ENCODE measurements at regions not wholly inside any gene's neighbourhood (a gene's known extent, or its start where the extent isn't known, plus 50 kb on each side); places are given as distances from the start of the nearest gene placed in this dataset.

- TF ChIP-seq, protein P1, sequence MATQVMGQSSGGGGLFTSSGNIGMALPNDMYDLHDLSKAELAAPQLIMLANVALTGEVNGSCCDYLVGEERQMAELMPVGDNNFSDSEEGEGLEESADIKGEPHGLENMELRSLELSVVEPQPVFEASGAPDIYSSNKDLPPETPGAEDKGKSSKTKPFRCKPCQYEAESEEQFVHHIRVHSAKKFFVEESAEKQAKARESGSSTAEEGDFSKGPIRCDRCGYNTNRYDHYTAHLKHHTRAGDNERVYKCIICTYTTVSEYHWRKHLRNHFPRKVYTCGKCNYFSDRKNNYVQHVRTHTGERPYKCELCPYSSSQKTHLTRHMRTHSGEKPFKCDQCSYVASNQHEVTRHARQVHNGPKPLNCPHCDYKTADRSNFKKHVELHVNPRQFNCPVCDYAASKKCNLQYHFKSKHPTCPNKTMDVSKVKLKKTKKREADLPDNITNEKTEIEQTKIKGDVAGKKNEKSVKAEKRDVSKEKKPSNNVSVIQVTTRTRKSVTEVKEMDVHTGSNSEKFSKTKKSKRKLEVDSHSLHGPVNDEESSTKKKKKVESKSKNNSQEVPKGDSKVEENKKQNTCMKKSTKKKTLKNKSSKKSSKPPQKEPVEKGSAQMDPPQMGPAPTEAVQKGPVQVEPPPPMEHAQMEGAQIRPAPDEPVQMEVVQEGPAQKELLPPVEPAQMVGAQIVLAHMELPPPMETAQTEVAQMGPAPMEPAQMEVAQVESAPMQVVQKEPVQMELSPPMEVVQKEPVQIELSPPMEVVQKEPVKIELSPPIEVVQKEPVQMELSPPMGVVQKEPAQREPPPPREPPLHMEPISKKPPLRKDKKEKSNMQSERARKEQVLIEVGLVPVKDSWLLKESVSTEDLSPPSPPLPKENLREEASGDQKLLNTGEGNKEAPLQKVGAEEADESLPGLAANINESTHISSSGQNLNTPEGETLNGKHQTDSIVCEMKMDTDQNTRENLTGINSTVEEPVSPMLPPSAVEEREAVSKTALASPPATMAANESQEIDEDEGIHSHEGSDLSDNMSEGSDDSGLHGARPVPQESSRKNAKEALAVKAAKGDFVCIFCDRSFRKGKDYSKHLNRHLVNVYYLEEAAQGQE (tag by site-specific recombination; IDR thresholded peaks at IDR 0.05): no peak
- TF ChIP-seq, protein P2, sequence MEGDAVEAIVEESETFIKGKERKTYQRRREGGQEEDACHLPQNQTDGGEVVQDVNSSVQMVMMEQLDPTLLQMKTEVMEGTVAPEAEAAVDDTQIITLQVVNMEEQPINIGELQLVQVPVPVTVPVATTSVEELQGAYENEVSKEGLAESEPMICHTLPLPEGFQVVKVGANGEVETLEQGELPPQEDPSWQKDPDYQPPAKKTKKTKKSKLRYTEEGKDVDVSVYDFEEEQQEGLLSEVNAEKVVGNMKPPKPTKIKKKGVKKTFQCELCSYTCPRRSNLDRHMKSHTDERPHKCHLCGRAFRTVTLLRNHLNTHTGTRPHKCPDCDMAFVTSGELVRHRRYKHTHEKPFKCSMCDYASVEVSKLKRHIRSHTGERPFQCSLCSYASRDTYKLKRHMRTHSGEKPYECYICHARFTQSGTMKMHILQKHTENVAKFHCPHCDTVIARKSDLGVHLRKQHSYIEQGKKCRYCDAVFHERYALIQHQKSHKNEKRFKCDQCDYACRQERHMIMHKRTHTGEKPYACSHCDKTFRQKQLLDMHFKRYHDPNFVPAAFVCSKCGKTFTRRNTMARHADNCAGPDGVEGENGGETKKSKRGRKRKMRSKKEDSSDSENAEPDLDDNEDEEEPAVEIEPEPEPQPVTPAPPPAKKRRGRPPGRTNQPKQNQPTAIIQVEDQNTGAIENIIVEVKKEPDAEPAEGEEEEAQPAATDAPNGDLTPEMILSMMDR (tag by site-specific recombination; IDR thresholded peaks at IDR 0.05): no peak
- TF ChIP-seq KLF9 (tag by site-specific recombination; IDR thresholded peaks at IDR 0.05; ENCODE audit: low read depth) (no peak), ZNF24 (tag by site-specific recombination; IDR thresholded peaks at IDR 0.05) (no peak), ZNF132 (tag by site-specific recombination; IDR thresholded peaks at IDR 0.05; ENCODE audit: borderline replicate concordance) (no peak), SETDB1 (IDR thresholded peaks at IDR 0.05; ENCODE audit: insufficient read length, low read length) (no peak), ZNF16 (tag by site-specific recombination; IDR thresholded peaks at IDR 0.05; ENCODE audit: low read depth) (no peak), ZNF776 (tag by site-specific recombination; IDR thresholded peaks at IDR 0.05; ENCODE audit: borderline replicate concordance) (no peak), ZNF548 (tag by site-specific recombination; IDR thresholded peaks at IDR 0.05) (no peak), ZBTB49 (tag by site-specific recombination; IDR thresholded peaks at IDR 0.05; ENCODE audit: low read depth) (no peak), ZNF843 (tag by site-specific recombination; IDR thresholded peaks at IDR 0.05) (no peak), PBX3 (CRISPR knock-in tag; IDR thresholded peaks at IDR 0.05) (no peak), ZNF701 (tag by site-specific recombination; IDR thresholded peaks at IDR 0.05) (no peak)
- TF ChIP-seq, protein P3, sequence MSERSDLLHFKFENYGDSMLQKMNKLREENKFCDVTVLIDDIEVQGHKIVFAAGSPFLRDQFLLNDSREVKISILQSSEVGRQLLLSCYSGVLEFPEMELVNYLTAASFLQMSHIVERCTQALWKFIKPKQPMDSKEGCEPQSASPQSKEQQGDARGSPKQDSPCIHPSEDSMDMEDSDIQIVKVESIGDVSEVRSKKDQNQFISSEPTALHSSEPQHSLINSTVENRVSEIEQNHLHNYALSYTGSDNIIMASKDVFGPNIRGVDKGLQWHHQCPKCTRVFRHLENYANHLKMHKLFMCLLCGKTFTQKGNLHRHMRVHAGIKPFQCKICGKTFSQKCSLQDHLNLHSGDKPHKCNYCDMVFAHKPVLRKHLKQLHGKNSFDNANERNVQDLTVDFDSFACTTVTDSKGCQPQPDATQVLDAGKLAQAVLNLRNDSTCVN (tag by site-specific recombination; optimal IDR thresholded peaks at IDR 0.05): no peak
Measured at GRCh38 chr7:53252539-53252938, 217.1 kb downstream of the POM121L12 start.
